HL-60 (cell line): ENCODE measurements at regions not wholly inside any gene's neighbourhood (a gene's known extent, or its start where the extent isn't known, plus 50 kb on each side); places are given as distances from the start of the nearest gene placed in this dataset.
"Not testable (repeated sequence)": the region's sequence is repeated elsewhere in the genome, so short reads cannot be mapped to it uniquely, and the experiment has no call there.

Source experiments
- DNase-seq, 2 experiments: peaks; one replicate each; pipeline ENCODE4 v3.0.0-alpha.2; 2010 to 2020; ENCODE audit warnings: low read depth in 1 of 2, low spot score in 1 of 2
- H3K27ac ChIP-seq: fragments of 250-450 bp; sonication (Bioruptor Pico); replicated peaks from 2 replicates; pipeline ENCODE4 v1.5.1; 2020; ENCODE audit warnings: mild to moderate bottlenecking, moderate library complexity
- H3K27me3 ChIP-seq: fragments of 250-450 bp; sonication (Bioruptor Pico); 2 replicates; pipeline ENCODE4 v1.5.1; 2021; ENCODE audit warnings: mild to moderate bottlenecking, moderate library complexity; ENCODE audit not compliant: insufficient read depth, poor library complexity, severe bottlenecking
- H3K4me3 ChIP-seq: replicated peaks from 2 replicates; pipeline ENCODE4 v1.5.1; 2011; ENCODE audit warnings: mild to moderate bottlenecking, control low read depth, low read length; ENCODE audit not compliant: insufficient read depth
- GABPA ChIP-seq: IDR thresholded peaks from 2 replicates; pipeline ENCODE4 v1.6.1; 2012; ENCODE audit warnings: low read depth
- POLR2AphosphoS5 ChIP-seq: IDR thresholded peaks from 2 replicates; pipeline ENCODE4 v1.6.1; 2012; ENCODE audit warnings: low read depth
- REST ChIP-seq: IDR thresholded peaks from 2 replicates; pipeline ENCODE4 v1.6.1; 2012; ENCODE audit warnings: low read depth; ENCODE audit not compliant: insufficient replicate concordance
- SPI1 ChIP-seq: IDR thresholded peaks from 2 replicates; pipeline ENCODE4 v1.6.1; 2012; ENCODE audit warnings: low read depth, mild to moderate bottlenecking, borderline replicate concordance
- TF ChIP-seq, protein P1 (sequence below): IDR thresholded peaks from one replicate; pipeline ENCODE4 v1.5.1; 2011; ENCODE audit warnings: low read length, control low read depth, inconsistent platforms; ENCODE audit not compliant: insufficient read depth

GRCh38 chr1:238912148-238912547, 474.2 kb upstream of the CHRM3 start:
- Histone ChIP-seq H3K4me3 (no peak overlapping the region), H3K27me3 (no peaks in the 10 kb centered on the region), H3K27ac (no peak overlapping the region)
- TF ChIP-seq GABPA (no peak), POLR2AphosphoS5 (no peak), REST (no peak), SPI1 (no peak)
- TF ChIP-seq, protein P1, sequence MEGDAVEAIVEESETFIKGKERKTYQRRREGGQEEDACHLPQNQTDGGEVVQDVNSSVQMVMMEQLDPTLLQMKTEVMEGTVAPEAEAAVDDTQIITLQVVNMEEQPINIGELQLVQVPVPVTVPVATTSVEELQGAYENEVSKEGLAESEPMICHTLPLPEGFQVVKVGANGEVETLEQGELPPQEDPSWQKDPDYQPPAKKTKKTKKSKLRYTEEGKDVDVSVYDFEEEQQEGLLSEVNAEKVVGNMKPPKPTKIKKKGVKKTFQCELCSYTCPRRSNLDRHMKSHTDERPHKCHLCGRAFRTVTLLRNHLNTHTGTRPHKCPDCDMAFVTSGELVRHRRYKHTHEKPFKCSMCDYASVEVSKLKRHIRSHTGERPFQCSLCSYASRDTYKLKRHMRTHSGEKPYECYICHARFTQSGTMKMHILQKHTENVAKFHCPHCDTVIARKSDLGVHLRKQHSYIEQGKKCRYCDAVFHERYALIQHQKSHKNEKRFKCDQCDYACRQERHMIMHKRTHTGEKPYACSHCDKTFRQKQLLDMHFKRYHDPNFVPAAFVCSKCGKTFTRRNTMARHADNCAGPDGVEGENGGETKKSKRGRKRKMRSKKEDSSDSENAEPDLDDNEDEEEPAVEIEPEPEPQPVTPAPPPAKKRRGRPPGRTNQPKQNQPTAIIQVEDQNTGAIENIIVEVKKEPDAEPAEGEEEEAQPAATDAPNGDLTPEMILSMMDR = no peak
- no peak for DNase-seq

- H3K4me3 ChIP-seq, DNase-seq, H3K27ac ChIP-seq, H3K27me3 ChIP-seq: not testable (repeated sequence)
Measured at GRCh38 chr1:238902752-238903151, 483.6 kb upstream of the CHRM3 start.

- Histone ChIP-seq H3K27ac (no peak overlapping the region), H3K27me3 (no peaks in the 10 kb centered on the region), H3K4me3 (no peak overlapping the region)
- no peak for DNase-seq
- TF ChIP-seq SPI1 (no peak), GABPA (no peak), REST (no peak), POLR2AphosphoS5 (no peak)
- TF ChIP-seq, protein P1 = no peak
Measured at GRCh38 chr1:238900334-238900865, 486.0 kb upstream of the CHRM3 start.

DNA sequence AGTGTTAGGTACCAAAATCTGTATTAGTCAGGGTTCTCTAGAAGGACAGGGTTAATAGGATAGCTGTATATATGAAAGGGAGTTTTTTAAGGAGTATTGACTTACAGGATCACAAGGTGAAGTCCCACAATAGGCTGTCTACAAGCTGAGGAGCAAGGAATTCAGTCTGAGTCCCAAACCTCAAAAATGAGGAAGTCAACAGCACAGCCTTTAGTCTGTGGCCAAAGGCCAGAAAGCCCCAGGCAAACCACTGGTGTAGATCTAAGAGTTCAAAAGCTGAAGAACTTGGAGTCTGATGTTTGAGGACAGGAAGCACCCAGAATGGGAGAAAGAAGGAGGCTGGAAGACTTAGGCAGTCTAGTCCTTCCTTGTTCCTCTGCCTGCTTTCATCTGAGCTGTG, 487.5 kb upstream of the CHRM3 start:
- Histone ChIP-seq H3K4me3 (no peak overlapping the region), H3K27ac (no peak overlapping the region), H3K27me3 (no peaks in the 10 kb centered on the region)
- TF ChIP-seq GABPA (no peak), SPI1 (peak; percentile 78)
- TF ChIP-seq, protein P1 = no peak
- DNase-seq = peak in 1 of 2 experiments; percentile 2
